GM12878 (cell line): ENCODE measurements at regions not wholly inside any gene's neighbourhood (a gene's known extent, or its start where the extent isn't known, plus 50 kb on each side); places are given as distances from the start of the nearest gene placed in this dataset.

ENCODE experiments used
- ATAC-seq: fragments of 200-7000 bp; cut with Tn5 transposase; 3 replicates; pipeline ENCODE4 v1.9.1; 2020; ENCODE audit warnings: mild to moderate bottlenecking, moderate library complexity
- BruUV-seq: library from RNA; stranded (reverse); fragments of 400-500 nt; replicated peaks from 2 replicates; lab custom pipeline; 2021; lab: Mats Ljungman, UMichigan
- CTCF ChIA-PET: fragments of 300-600 bp; sonication (Branson Sonifier 250); formaldehyde crosslinking; extraction: SDS; loops from one replicate; lab custom pipeline; 2021; ENCODE audit warnings: inconsistent platforms; lab: Yijun Ruan, JAX
- POLR2A ChIA-PET: fragments of 350-600 bp; formaldehyde crosslinking; extraction: SDS; loops from one replicate; lab custom pipeline; 2021; ENCODE audit warnings: inconsistent platforms; lab: Charles Lee
- RAD21 ChIA-PET: fragments of 300-600 bp; sonication (Branson Sonifier 250); formaldehyde crosslinking; loops from one replicate; lab custom pipeline; 2023; ENCODE audit warnings: antibody characterized with exemption; ENCODE audit not compliant: unreplicated experiment; lab: Charles Lee
- SMC1A ChIA-PET: fragments of 300-600 bp; sonication (Branson Sonifier 250); formaldehyde crosslinking; loops from one replicate; lab custom pipeline; 2023; ENCODE audit not compliant: unreplicated experiment, uncharacterized antibody; lab: Charles Lee
- DNase-seq: peaks from one replicate; pipeline ENCODE4 v3.0.0-alpha.2; 2011; ENCODE audit warnings: low read depth, low spot score
- FAIRE-seq: peaks from 3 replicates; lab custom pipeline; 2011; peaks lifted over from hg19 to GRCh38; lab: Jason Lieb, UNC
- H2AFZ ChIP-seq: 2 replicates; pipeline ENCODE4 v1.6.0; 2011; ENCODE audit warnings: low read depth, low read length, control low read depth; ENCODE audit not compliant: control insufficient read depth
- H3K27ac ChIP-seq: 2 replicates; pipeline ENCODE4 v1.5.1; 2011; ENCODE audit warnings: control low read depth; ENCODE audit not compliant: control insufficient read depth, insufficient read depth
- H3K27me3 ChIP-seq, 2 experiments: replicated peaks in 1 of 2; 2 replicates each; pipeline versions ENCODE4 v1.6.0 to v1.6.1; 2011; ENCODE audit warnings: low read length in 1 of 2; ENCODE audit not compliant: control insufficient read depth in 2 of 2, insufficient read depth in 2 of 2
- H3K36me3 ChIP-seq, 2 experiments: 2 replicates each; pipeline ENCODE4 v1.5.1; 2011; ENCODE audit warnings: low read length in 1 of 2; ENCODE audit not compliant: control insufficient read depth in 2 of 2, insufficient read depth in 2 of 2
- H3K4me1 ChIP-seq: 2 replicates; pipeline ENCODE4 v1.6.1; 2011; ENCODE audit warnings: mild to moderate bottlenecking, low read length, moderate library complexity, mixed read lengths; ENCODE audit not compliant: control insufficient read depth, insufficient read depth
- H3K4me2 ChIP-seq: 2 replicates; pipeline ENCODE4 v1.6.0; 2011; ENCODE audit warnings: control low read depth; ENCODE audit not compliant: control insufficient read depth, insufficient read depth
- H3K4me3 ChIP-seq: fragments of 200-600 bp; sonication (generic); 2 replicates; pipeline ENCODE4 v1.5.1; 2016
- H3K79me2 ChIP-seq: 2 replicates; pipeline ENCODE4 v1.6.0; 2011; ENCODE audit warnings: low read length; ENCODE audit not compliant: control insufficient read depth, insufficient read depth
- H3K9ac ChIP-seq: 2 replicates; pipeline ENCODE4 v1.8.0; 2011; ENCODE audit warnings: low read length, control low read depth, mixed read lengths; ENCODE audit not compliant: control insufficient read depth, insufficient read depth
- H3K9me3 ChIP-seq: replicated peaks from 3 replicates; pipeline ENCODE4 v1.5.1; 2011; ENCODE audit warnings: mild to moderate bottlenecking, low read length; ENCODE audit not compliant: control insufficient read depth, insufficient read depth
- H4K20me1 ChIP-seq: 2 replicates; pipeline ENCODE4 v1.6.0; 2011; ENCODE audit not compliant: control insufficient read depth, insufficient read depth
- ASH2L ChIP-seq: fragments of 300-600, 200-600 bp; sonication (generic); IDR thresholded peaks from 2 replicates; pipeline ENCODE4 v1.6.1; 2017; ENCODE audit warnings: low read depth, mild to moderate bottlenecking, borderline replicate concordance
- CHD4 ChIP-seq: fragments of 200-600 bp; sonication (generic); IDR thresholded peaks from 2 replicates; pipeline ENCODE4 v1.6.1; 2016; ENCODE audit warnings: mild to moderate bottlenecking
- EP300 ChIP-seq, 2 experiments: fragments of 150-350 bp in 1 of 2; IDR thresholded peaks; 2 replicates each; pipeline ENCODE4 v1.6.1; 2011 to 2012; ENCODE audit warnings: low read depth in 2 of 2, low read length in 2 of 2, borderline replicate concordance in 1 of 2, improper control_type of control experiment in 1 of 2, inconsistent platforms in 1 of 2; ENCODE audit not compliant: control insufficient read depth in 1 of 2
- EZH2 ChIP-seq: IDR thresholded peaks from 2 replicates; pipeline ENCODE4 v1.6.1; 2012; ENCODE audit warnings: low read depth, mild to moderate bottlenecking, control low read depth, inconsistent platforms, low read length, borderline replicate concordance; ENCODE audit not compliant: control insufficient read depth
- HDGF ChIP-seq: fragments of 450-650 bp; IDR thresholded peaks from 2 replicates; pipeline ENCODE4 v1.6.1; 2016; ENCODE audit warnings: antibody characterized with exemption
- NR2F1 ChIP-seq: fragments of 450-650 bp; conservative IDR thresholded peaks from 2 replicates; pipeline ENCODE4 v1.6.1; 2017; ENCODE audit warnings: mild to moderate bottlenecking
- RBBP5 ChIP-seq: fragments of 200-600 bp; sonication (generic); conservative IDR thresholded peaks from 2 replicates; pipeline ENCODE4 v1.6.1; 2016
- TAF1 ChIP-seq: IDR thresholded peaks from 2 replicates; pipeline ENCODE4 v1.6.1; 2011; ENCODE audit warnings: mild to moderate bottlenecking, low read depth, low read length, borderline replicate concordance
- ZSCAN29 ChIP-seq: fragments of 450-650 bp; IDR thresholded peaks from 2 replicates; pipeline ENCODE4 v1.6.1; 2017; ENCODE audit warnings: mild to moderate bottlenecking, moderate library complexity
- WGBS: methylation state at CpG from one replicate; pipeline ENCODE4 v1.1.6; 2016; ENCODE audit warnings: low lambda C conversion rate; ENCODE audit not compliant: insufficient replicate concordance, insufficient coverage; ENCODE audit errors: missing lambda C conversion rate; 5-methylcytosine and 5-hydroxymethylcytosine counted together
- in situ Hi-C: fragments of 300-500 bp; cut with MboI; formaldehyde crosslinking; loops from 9 replicates; pipeline ENCODE4 v1.14.3; 2018; ENCODE audit warnings: mixed read lengths
- intact Hi-C: fragments of 100-400 bp; cut with micrococcal nuclease; formaldehyde crosslinking; loops from one replicate; pipeline ENCODE4 v1.14.2; 2022; ENCODE audit not compliant: unreplicated experiment
- TF ChIP-seq, protein P1 (sequence below): fragments of 450-650 bp; IDR thresholded peaks from 2 replicates; pipeline ENCODE4 v1.6.1; 2018; ENCODE audit warnings: borderline replicate concordance, mild to moderate bottlenecking; ENCODE audit not compliant: partially characterized antibody
- TF ChIP-seq, protein P2 (sequence below): fragments of 150-350 bp; IDR thresholded peaks from 2 replicates; pipeline ENCODE4 v1.6.1; 2016; ENCODE audit warnings: low read depth, low read length
- TF ChIP-seq, protein P3 (sequence below): IDR thresholded peaks from 2 replicates; pipeline ENCODE4 v1.6.1; 2012; ENCODE audit warnings: low read depth, low read length, improper control_type of control experiment

GRCh38 chr1:198443365-198444233 is 96.9 kb downstream of the ATP6V1G3 start:
- Histone ChIP-seq H4K20me1 (no peaks in the 10 kb centered on the region), H3K4me2 (no peak overlapping the region), H3K27ac (no peak overlapping the region), H3K9me3 (no peaks in the 10 kb centered on the region), H3K27me3 (no peaks in the 10 kb centered on the region), H2AFZ (no peak overlapping the region), H3K79me2 (no peaks in the 10 kb centered on the region), H3K36me3 (no peaks in the 10 kb centered on the region), H3K4me3 (no peak overlapping the region), H3K4me1 (no peaks in the 10 kb centered on the region), H3K9ac (no peak overlapping the region)
- 86% methylated on average over 5 of the region's 5 CpGs for WGBS
- intact Hi-C loops = no loop called here
- RAD21 ChIA-PET = interaction anchor here (0.7 kb wide), 1 partner anchor 305 kb away, joined by 3 read pairs; no protein-coding TSS in a partner anchor
- FAIRE-seq = no peak
- SMC1A ChIA-PET = interaction anchor here (0.8 to 1.2 kb wide), 2 partner anchors 19 to 99 kb away, joined by 3 read pairs; no protein-coding TSS in a partner anchor
- no peak for ATAC-seq
- CTCF ChIA-PET = interaction anchor here (1.0 kb wide), 1 partner anchor 21 kb away, joined by 3 read pairs; no protein-coding TSS in a partner anchor
- POLR2A ChIA-PET = no interaction called here
- in situ Hi-C loops = no loop called here
- BruUV-seq = no TSS peak
- no peak for DNase-seq
- TF ChIP-seq, protein P1, sequence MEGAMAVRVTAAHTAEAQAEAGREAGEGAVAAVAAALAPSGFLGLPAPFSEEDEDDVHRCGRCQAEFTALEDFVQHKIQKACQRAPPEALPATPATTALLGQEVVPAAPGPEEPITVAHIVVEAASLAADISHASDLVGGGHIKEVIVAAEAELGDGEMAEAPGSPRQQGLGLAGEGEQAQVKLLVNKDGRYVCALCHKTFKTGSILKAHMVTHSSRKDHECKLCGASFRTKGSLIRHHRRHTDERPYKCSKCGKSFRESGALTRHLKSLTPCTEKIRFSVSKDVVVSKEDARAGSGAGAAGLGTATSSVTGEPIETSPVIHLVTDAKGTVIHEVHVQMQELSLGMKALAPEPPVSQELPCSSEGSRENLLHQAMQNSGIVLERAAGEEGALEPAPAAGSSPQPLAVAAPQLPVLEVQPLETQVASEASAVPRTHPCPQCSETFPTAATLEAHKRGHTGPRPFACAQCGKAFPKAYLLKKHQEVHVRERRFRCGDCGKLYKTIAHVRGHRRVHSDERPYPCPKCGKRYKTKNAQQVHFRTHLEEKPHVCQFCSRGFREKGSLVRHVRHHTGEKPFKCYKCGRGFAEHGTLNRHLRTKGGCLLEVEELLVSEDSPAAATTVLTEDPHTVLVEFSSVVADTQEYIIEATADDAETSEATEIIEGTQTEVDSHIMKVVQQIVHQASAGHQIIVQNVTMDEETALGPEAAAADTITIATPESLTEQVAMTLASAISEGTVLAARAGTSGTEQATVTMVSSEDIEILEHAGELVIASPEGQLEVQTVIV = no peak
- TF ChIP-seq RBBP5 (no peak), EP300 (IDR thresholded peaks at IDR 0.05; ENCODE audit: borderline replicate concordance in 1 of 2, control insufficient read depth in 1 of 2, low read depth in 2 of 2, low read length in 2 of 2) (no peak), ASH2L (no peak), TAF1 (no peak), HDGF (no peak), NR2F1 (no peak), ZSCAN29 (no peak), CHD4 (no peak), EZH2 (no peak)
- TF ChIP-seq, protein P2, sequence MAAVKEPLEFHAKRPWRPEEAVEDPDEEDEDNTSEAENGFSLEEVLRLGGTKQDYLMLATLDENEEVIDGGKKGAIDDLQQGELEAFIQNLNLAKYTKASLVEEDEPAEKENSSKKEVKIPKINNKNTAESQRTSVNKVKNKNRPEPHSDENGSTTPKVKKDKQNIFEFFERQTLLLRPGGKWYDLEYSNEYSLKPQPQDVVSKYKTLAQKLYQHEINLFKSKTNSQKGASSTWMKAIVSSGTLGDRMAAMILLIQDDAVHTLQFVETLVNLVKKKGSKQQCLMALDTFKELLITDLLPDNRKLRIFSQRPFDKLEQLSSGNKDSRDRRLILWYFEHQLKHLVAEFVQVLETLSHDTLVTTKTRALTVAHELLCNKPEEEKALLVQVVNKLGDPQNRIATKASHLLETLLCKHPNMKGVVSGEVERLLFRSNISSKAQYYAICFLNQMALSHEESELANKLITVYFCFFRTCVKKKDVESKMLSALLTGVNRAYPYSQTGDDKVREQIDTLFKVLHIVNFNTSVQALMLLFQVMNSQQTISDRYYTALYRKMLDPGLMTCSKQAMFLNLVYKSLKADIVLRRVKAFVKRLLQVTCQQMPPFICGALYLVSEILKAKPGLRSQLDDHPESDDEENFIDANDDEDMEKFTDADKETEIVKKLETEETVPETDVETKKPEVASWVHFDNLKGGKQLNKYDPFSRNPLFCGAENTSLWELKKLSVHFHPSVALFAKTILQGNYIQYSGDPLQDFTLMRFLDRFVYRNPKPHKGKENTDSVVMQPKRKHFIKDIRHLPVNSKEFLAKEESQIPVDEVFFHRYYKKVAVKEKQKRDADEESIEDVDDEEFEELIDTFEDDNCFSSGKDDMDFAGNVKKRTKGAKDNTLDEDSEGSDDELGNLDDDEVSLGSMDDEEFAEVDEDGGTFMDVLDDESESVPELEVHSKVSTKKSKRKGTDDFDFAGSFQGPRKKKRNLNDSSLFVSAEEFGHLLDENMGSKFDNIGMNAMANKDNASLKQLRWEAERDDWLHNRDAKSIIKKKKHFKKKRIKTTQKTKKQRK = no peak
- TF ChIP-seq, protein P3, sequence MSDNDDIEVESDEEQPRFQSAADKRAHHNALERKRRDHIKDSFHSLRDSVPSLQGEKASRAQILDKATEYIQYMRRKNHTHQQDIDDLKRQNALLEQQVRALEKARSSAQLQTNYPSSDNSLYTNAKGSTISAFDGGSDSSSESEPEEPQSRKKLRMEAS = no peak
